ENCODE measurements at regions not wholly inside any gene's neighbourhood (a gene's known extent, or its start where the extent isn't known, plus 50 kb on each side); places are given as distances from the start of the nearest gene placed in this dataset.

- intact Hi-C loops (cut with DNase I, micrococcal nuclease): no loop called here
- H3K4me1 ChIP-seq (ENCODE audit: low read depth): no peaks in the 10 kb centered on the region
- H3K4me3 ChIP-seq: no peak overlapping the region
- DNase-seq: no peak
- no peak for TF ChIP-seq CTCF (IDR thresholded peaks at IDR 0.05)
- H3K9me3 ChIP-seq: no peaks in the 10 kb centered on the region
- no peaks in the 10 kb centered on the region for H3K36me3 ChIP-seq (ENCODE audit: low read depth)
- ATAC-seq: no peak
These were observed 195.1 kb downstream of the MAGEB5 start for GRCh38 chrX:26411045-26411444.

- ATAC-seq (no peak), DNase-seq (no peak)
- Histone ChIP-seq H3K4me1 (ENCODE audit: low read depth) (no peaks in the 10 kb centered on the region), H3K4me3 (no peak overlapping the region), H3K9me3 (no peaks in the 10 kb centered on the region), H3K36me3 (ENCODE audit: low read depth) (no peaks in the 10 kb centered on the region)
- no peak for TF ChIP-seq CTCF (IDR thresholded peaks at IDR 0.05)
- intact Hi-C loops (cut with DNase I, micrococcal nuclease): no loop called here
These were observed 193.7 kb downstream of the MAGEB5 start for GRCh38 chrX:26409636-26410035.

DNA sequence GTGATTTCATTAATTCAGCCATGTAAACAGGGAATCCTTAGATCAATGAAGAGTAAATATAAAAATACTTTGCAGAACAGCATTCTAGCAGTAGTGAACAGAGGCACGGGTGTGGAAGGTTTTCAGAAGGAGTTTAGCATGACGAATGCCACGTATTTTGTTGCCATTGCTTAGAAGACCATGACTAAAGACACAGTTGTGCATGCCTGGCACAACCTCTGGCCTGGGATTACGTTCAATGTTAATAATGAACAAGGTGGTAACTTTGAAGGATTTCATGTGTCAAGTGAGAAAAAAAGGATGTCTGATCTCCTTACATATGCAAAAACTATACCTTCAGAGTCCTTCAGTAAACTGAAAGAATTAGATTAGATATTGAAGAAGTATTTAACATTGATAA, 171.9 kb downstream of the MAGEB5 start:
- H3K36me3 ChIP-seq (ENCODE audit: low read depth): no peaks in the 10 kb centered on the region
- no peak overlapping the region for H3K4me3 ChIP-seq
- DNase-seq: no peak
- H3K9me3 ChIP-seq: no peaks in the 10 kb centered on the region
- no peak for ATAC-seq
- intact Hi-C loops (cut with DNase I, micrococcal nuclease): no loop called here
- no peak for TF ChIP-seq CTCF (IDR thresholded peaks at IDR 0.05)
- H3K4me1 ChIP-seq (ENCODE audit: low read depth): no peaks in the 10 kb centered on the region

GRCh38 chrX:26376037-26376708, 160.2 kb downstream of the MAGEB5 start:
- intact Hi-C loops (cut with DNase I, micrococcal nuclease): no loop called here
- ATAC-seq: no peak

DNA sequence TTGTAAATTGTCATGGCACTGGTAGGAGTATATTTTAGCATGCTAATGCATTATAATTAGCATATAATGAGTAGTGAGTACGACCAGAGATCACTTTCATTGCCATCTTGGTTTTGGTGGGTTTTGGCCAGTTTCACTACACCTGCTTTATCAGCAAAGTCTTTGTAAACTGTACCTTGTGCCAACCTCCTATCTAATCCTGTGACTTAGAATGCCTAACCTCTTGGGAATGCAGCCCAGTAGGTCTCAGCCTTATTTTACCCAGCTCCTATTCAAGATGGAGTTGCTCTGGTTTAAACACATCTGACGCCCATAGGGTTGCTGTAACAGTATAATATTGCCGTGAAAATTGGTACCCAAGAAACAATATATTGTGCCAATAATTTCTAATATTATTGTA, 159.4 kb downstream of the MAGEB5 start:
- no peaks in the 10 kb centered on the region for H3K4me1 ChIP-seq (ENCODE audit: low read depth)
- DNase-seq (no peak), ATAC-seq (no peak)
- H3K9me3 ChIP-seq: no peaks in the 10 kb centered on the region
- H3K36me3 ChIP-seq (ENCODE audit: low read depth): no peaks in the 10 kb centered on the region
- intact Hi-C loops (cut with DNase I, micrococcal nuclease): no loop called here
- TF ChIP-seq CTCF (IDR thresholded peaks at IDR 0.05): no peak
- H3K4me3 ChIP-seq: no peak overlapping the region

More at GRCh38 chrX:26376037-26376708, 160.2 kb downstream of the MAGEB5 start:
- no peak for DNase-seq
- no peaks in the 10 kb centered on the region for H3K36me3 ChIP-seq (ENCODE audit: low read depth)
- TF ChIP-seq CTCF (IDR thresholded peaks at IDR 0.05): no peak
- H3K4me3 ChIP-seq: no peak overlapping the region
- H3K4me1 ChIP-seq (ENCODE audit: low read depth): no peaks in the 10 kb centered on the region
- H3K9me3 ChIP-seq: no peaks in the 10 kb centered on the region

DNA sequence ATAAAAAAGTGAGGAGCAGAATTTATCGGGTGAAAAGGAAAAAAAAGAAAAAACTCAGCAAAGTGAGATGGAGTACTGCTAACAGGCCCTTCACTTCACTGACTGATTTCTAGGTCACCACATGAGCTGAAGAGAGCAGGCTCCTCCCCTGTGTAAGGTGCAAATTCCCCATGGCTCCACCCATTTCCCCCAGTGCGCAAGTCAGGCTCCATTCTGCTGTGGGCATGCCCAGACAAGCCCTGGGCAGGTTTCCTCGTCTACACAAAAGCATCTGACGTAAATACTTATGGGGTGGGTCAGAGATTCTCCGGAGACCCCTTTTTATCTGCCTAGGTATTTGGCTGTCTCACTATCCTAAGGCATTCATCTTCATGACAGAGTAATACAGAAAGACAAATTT, 157.9 kb downstream of the MAGEB5 start:
- no peak overlapping the region for H3K4me3 ChIP-seq
- TF ChIP-seq CTCF (IDR thresholded peaks at IDR 0.05): no peak
- H3K4me1 ChIP-seq (ENCODE audit: low read depth): no peaks in the 10 kb centered on the region
- ATAC-seq: no peak
- H3K9me3 ChIP-seq: no peaks in the 10 kb centered on the region
- intact Hi-C loops (cut with DNase I, micrococcal nuclease): no loop called here
- no peak for DNase-seq
- H3K36me3 ChIP-seq (ENCODE audit: low read depth): no peaks in the 10 kb centered on the region
